GM10266 (cell line): ENCODE measurements at regions not wholly inside any gene's neighbourhood (a gene's known extent, or its start where the extent isn't known, plus 50 kb on each side); places are given as distances from the start of the nearest gene placed in this dataset.

Experiments
- DNase-seq: peaks from one replicate; pipeline ENCODE4 v3.0.0; 2012; ENCODE audit errors: extremely low spot score
- TF ChIP-seq, protein P1 (sequence below): IDR thresholded peaks from 2 replicates; pipeline ENCODE4 v1.5.1; 2012; ENCODE audit warnings: mild to moderate bottlenecking, low read depth; ENCODE audit not compliant: control insufficient read depth, insufficient read depth; ENCODE audit errors: missing control alignments

DNA sequence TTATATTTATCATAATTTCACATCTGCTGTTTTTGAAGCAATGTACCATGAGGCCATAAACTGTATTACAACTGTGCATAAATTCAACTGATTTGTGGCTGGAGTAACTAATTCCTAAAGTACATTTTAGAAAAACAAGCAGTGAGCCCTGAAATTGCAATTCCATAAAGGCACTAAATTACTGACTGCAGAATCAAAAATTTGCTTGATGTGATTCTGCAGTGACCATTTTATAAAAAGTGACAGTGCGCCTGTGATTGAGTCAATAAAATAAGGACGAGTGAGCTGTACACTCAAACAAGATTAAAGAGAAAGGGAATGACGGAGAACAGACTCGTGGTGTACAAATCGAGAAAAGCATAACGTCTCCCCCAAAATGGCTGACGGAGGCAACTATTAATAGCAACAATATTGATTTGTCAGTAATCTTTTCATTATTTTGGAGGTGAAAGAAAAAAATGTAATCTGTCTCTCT, 121.4 kb upstream of the MEIS2 start:
- TF ChIP-seq, protein P1, sequence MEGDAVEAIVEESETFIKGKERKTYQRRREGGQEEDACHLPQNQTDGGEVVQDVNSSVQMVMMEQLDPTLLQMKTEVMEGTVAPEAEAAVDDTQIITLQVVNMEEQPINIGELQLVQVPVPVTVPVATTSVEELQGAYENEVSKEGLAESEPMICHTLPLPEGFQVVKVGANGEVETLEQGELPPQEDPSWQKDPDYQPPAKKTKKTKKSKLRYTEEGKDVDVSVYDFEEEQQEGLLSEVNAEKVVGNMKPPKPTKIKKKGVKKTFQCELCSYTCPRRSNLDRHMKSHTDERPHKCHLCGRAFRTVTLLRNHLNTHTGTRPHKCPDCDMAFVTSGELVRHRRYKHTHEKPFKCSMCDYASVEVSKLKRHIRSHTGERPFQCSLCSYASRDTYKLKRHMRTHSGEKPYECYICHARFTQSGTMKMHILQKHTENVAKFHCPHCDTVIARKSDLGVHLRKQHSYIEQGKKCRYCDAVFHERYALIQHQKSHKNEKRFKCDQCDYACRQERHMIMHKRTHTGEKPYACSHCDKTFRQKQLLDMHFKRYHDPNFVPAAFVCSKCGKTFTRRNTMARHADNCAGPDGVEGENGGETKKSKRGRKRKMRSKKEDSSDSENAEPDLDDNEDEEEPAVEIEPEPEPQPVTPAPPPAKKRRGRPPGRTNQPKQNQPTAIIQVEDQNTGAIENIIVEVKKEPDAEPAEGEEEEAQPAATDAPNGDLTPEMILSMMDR = no peak
- DNase-seq = no peak

DNA sequence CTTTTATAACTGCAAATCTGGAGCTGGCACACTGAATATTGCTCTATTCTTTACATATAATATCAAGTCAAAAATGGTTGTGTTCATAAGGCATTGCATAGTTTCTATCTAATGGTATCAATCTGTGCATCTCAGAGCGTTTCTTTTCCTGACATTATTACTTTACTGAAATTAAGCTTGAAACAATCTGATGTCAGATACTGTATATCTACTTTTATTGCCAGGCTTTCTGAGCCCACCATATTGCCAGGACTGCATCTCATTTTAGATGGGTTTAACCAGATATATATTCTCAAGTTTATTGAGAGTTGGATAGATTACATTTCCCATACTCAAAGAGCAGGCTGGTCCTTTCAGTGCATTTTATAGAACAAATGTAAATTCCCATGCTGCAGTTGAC, 122.7 kb upstream of the MEIS2 start:
- TF ChIP-seq, protein P1 = no peak
- DNase-seq = no peak

DNA sequence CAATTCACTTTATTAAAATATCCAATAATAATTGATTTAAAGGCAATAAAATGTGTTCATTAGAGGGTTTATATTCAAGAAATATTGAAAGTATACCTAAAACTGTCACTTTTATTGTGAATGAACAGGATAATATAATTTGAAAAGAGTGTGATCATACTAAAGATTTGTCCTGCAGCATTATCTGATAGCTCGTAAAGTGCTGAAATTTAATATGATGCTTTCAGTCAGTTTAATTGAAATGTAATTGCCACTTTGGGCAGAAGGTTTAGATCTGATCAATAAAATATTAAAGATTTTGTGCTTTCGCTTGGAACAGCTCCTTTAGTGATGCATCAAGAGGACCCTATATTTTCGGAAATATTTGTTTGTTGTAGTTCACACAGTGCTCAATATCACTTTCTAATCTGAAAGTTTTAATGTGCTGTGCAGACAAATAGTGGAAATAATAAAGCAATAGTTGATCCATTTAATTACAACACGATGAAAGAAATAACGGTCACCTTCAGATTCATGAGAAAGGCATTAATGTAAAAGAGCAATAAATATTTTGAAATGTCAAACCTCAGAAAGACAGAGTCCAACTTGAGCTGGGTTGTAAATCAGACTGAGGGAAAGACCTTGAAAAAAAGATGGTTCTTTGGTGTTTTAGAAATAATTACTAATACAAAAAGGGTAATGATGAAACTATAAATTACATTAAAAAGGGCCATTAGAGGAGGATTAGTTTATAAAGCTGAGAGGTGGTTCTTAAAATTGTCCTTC, 129.7 kb upstream of the MEIS2 start:
- no peak for DNase-seq
- TF ChIP-seq, protein P1 = no peak

DNA sequence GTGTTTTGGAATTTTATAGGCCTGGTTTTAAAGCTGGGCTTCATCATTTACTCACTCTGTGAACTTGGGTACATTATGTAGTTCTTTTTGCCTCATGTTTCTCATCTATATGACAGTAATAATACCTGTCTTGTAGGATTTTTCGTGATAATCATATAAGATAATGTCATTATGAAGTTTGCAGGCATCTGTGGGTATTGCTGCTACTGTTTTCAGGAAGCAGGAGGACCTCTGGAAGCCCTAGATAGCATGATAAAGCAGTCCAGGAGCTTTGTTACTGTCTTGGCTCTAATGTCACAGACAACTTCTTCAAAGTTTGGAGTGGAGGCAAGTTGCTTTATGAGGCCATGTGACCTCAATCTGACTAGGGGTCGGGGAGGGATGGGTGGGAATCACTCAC, 145.0 kb upstream of the MEIS2 start:
- TF ChIP-seq, protein P1 = no peak
- no peak for DNase-seq

DNA sequence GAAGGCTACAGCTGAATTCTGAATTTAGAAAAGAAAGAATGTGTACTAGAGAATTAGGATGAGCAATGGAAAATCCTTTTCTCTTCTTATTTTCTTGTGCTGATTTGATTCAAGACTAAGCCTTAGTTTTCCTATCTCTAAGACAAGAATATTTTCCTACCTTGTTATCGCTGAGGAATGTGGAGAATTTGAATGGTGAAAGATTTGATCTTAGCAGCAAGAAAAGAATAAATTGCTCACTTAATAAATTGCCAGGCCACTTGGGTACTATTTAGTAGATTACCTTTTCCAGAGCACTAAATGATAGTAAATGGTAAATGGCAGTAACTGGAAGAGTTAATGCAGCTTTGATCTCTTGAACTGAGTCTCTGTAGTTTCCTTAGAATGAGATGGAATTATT, 145.7 kb upstream of the MEIS2 start:
- DNase-seq = no peak
- TF ChIP-seq, protein P1 = no peak

DNA sequence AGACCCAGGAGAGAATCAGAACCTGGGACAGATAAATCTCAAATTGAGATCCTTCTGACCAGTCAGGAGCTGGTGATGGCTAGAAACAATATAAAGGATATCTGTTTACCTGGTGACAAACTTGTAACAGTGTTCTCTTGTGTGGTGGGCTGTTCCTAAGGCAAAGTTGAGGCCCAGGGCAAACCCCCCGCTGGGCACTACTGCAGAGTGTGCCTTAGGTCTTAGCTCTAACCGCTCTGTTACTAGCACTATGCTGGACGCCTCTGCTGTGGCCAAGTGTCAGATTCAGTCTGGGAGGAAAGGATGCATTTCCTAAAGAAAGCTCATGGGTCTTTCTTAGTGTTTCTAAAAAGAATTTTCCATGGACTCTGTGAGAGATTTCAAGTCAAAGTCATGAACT, 146.5 kb upstream of the MEIS2 start:
- no peak for DNase-seq
- TF ChIP-seq, protein P1 = no peak

DNA sequence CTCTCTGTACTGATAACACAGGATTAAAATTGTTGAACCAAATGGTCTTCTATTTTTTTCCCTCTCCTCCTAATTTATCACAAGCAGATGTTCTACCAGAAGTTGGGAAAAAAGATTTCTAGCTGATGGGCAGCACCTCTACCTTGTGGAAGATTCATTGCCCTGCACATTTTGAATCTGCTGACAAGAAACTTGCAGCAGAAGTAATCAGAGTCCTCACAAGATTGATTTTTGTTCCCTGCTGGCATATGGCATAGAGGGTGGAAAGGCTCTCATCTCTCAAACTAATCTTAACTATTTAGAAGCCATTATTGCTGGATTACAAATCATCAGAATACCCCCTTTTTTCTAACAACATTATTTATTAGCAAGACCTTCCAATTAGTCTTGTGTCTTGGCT, 148.9 kb upstream of the MEIS2 start:
- TF ChIP-seq, protein P1 = no peak
- no peak for DNase-seq
